PC-3 (cell line): ENCODE measurements at regions not wholly inside any gene's neighbourhood (a gene's known extent, or its start where the extent isn't known, plus 50 kb on each side); places are given as distances from the start of the nearest gene placed in this dataset.

Source experiments
- EZH2 ChIP-seq: fragments of 300-600 bp; sonication (generic); IDR thresholded peaks from one replicate; pipeline ENCODE4 v1.6.1; 2017; ENCODE audit warnings: antibody characterized with exemption, mild to moderate bottlenecking, low read length; ENCODE audit not compliant: unreplicated experiment
- EZH2phosphoT487 ChIP-seq: fragments of 300-600 bp; sonication (generic); IDR thresholded peaks from 2 replicates; pipeline ENCODE4 v1.6.1; 2018; ENCODE audit warnings: mild to moderate bottlenecking, antibody characterized with exemption, low read length, borderline replicate concordance
- TF ChIP-seq, protein P1 (sequence below): fragments of 300-600 bp; sonication (generic); conservative IDR thresholded peaks from 2 replicates; pipeline ENCODE4 v1.5.1; 2017; ENCODE audit warnings: antibody characterized with exemption, low read depth, mild to moderate bottlenecking, low read length

DNA sequence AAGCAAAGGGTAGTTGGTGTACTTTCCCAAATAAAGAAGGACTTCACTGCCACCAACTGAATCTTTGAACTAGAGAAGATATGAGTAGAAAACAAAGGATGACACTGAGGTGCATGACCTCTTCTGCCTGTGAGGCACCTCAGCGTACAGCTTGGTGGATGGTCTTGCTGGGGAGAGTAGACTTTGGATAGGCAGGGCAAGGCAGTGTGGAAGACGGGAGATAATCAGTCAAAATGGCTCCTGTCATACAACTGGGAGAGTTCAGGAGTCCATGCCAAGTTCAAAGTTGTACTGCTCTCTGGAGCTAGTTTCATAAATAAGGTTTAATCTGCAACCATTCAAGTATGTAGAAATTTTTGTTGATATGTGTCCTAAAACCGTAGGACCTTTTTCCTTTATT is 143.4 kb downstream of the BARHL2 start:
- TF ChIP-seq, protein P1, sequence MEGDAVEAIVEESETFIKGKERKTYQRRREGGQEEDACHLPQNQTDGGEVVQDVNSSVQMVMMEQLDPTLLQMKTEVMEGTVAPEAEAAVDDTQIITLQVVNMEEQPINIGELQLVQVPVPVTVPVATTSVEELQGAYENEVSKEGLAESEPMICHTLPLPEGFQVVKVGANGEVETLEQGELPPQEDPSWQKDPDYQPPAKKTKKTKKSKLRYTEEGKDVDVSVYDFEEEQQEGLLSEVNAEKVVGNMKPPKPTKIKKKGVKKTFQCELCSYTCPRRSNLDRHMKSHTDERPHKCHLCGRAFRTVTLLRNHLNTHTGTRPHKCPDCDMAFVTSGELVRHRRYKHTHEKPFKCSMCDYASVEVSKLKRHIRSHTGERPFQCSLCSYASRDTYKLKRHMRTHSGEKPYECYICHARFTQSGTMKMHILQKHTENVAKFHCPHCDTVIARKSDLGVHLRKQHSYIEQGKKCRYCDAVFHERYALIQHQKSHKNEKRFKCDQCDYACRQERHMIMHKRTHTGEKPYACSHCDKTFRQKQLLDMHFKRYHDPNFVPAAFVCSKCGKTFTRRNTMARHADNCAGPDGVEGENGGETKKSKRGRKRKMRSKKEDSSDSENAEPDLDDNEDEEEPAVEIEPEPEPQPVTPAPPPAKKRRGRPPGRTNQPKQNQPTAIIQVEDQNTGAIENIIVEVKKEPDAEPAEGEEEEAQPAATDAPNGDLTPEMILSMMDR, result no peak
- no peak for TF ChIP-seq EZH2
- TF ChIP-seq EZH2phosphoT487, result no peak
